GM12892 (cell line): ENCODE measurements at regions not wholly inside any gene's neighbourhood (a gene's known extent, or its start where the extent isn't known, plus 50 kb on each side); places are given as distances from the start of the nearest gene placed in this dataset.
"Not testable (repeated sequence)": the region's sequence is repeated elsewhere in the genome, so short reads cannot be mapped to it uniquely, and the experiment has no call there.

Experiments used
- DNase-seq: peaks from one replicate; pipeline ENCODE4 v3.0.0; 2011; ENCODE audit not compliant: insufficient read length
- FAIRE-seq: peaks from 2 replicates; lab custom pipeline; 2011; peaks lifted over from hg19 to GRCh38; lab: Jason Lieb, UNC
- POLR2A ChIP-seq: IDR thresholded peaks from 2 replicates; pipeline ENCODE4 v1.6.1; 2011; ENCODE audit warnings: low read depth, low read length, control low read depth
- POLR2AphosphoS5 ChIP-seq: IDR thresholded peaks from 2 replicates; pipeline ENCODE4 v1.6.1; 2011; ENCODE audit warnings: low read depth, low read length, control low read depth
- TAF1 ChIP-seq: IDR thresholded peaks from 2 replicates; pipeline ENCODE4 v1.6.1; 2011; ENCODE audit warnings: low read depth, mild to moderate bottlenecking, control low read depth, low read length, borderline replicate concordance

DNA sequence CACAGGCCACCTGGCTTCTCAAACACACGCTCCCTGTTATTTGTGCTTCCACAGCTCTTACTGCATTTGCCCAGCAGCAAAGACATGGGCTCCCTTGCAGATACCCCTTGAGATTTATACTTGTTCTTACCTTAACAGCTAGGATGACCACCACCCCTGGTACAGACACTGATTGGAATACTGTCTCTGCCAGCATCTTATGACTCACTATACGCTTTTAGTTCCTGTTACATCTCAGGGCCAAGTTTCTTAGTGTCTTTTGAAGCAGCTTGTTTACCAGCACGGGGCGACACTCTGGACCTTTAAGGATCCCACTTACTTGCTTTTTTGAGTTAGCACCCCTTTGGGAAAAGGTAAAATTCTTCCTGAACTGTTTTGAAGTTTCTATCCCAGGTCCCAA is 874.8 kb downstream of the KCNT2 start:
- TF ChIP-seq POLR2AphosphoS5 (no peak), TAF1 (no peak), POLR2A (no peak)
- FAIRE-seq = no peak
- DNase-seq = no peak

DNA sequence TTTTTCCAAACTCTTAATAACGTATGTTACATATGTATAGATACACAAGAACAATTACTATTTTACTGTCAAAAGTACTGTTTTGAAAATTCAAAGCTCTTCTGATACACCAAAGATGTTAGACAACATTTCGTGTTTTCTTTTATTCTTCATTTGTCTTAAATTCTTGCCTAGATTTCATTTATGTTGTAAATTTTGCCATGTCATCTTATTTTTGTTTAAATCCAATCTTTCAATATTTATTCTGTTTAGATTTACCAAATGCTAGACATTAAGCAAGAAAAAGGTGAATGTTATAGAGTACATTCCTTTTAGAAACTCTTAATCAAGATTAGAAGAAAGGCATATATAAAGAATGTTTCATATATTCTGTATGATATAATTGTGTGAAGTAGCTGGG is 876.9 kb downstream of the KCNT2 start:
- no peak for TF ChIP-seq POLR2A
- TF ChIP-seq TAF1 = no peak
- no peak for TF ChIP-seq POLR2AphosphoS5
- no peak for FAIRE-seq

DNA sequence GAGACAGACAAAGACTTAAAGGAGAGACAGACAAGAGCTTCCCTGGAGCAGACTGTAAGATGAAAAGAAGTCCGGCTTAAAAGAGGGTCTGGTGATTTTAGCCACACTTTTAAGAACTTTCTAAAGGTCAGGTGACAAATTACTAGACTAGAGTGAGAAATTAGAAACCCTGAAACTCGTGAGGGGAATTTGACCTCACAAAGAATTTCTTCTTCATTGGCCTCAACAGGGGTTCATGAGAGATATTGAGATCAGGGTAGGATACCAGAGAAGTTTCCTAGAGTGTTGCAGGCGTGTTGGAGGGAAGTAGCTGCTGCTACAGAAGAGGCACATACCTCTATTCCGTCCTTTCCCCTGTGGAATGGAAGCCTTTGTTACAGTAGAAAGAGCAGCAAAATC is 884.4 kb downstream of the KCNT2 start:
- DNase-seq = no peak
- no peak for FAIRE-seq

More for the DNA sequence above, 876.9 kb downstream of the KCNT2 start:
- no peak for DNase-seq

DNA sequence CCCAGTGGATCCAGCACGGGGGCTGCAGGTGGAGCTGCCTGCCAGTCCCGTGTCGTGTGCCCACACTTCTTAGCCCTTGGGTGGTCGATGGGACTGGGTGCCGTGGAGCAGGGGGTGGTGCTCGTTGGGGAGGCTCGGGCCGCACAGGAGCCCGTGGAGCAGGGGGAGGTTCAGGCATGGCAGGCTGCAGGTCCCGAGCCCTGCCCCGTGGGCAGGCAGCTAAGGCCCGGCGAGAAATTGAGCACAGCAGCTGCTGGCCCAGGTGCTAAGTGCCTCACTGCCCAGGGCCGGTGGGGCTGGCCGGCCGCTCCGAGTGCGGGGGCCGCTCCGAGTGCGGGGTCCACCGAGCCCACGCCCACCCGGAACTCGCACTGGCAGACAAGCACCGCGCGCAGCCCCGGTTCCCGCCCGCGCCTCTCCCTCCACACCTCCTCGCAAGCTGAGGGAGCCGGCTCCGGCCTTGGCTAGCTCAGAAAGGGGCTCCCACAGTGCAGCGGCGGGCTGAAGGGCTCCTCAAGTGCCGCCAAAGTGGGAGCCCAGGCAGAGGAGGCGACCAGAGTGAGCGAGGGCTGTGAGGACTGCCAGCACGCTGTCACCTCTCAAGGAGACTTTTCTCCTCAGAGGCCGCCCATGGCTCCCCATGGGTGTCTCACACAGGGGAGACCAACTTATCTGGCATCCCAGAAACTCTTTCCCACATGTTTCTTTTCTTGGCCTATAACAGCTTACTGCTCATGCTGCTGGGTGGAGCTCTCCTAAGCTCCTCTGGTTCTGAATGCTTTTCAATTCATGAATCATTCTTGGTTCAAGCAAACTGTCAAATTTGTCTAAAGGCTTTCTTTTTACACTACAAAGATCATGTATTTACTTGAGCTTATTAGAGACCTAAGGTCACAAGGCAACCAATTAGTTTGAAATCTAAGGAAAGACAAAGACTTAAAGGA is 885.1 kb downstream of the KCNT2 start:
- DNase-seq, FAIRE-seq: not testable (repeated sequence)

More for the DNA sequence above, 884.4 kb downstream of the KCNT2 start:
- TF ChIP-seq POLR2AphosphoS5 (no peak), POLR2A (no peak), TAF1 (no peak)

DNA sequence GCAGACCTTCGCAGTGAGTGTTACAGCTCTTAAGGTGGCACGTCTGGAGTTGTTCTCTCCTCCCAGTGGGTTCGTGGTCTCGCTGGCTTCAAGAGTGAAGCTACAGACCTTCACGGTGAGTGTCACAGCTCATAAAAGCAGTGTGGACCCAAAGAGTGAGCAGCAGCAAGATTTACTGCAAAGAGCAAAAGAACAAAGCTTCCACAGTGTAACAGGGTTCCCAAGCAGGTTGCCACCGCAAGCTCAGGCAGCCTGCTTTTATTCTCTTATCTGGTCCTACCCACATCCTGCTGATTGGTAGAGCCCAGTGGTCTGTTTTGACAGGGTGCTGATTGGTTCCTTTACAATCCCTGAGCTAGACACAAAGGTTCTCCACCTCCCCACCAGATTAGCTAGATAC is 886.1 kb downstream of the KCNT2 start:
- FAIRE-seq = not testable (repeated sequence)

DNA sequence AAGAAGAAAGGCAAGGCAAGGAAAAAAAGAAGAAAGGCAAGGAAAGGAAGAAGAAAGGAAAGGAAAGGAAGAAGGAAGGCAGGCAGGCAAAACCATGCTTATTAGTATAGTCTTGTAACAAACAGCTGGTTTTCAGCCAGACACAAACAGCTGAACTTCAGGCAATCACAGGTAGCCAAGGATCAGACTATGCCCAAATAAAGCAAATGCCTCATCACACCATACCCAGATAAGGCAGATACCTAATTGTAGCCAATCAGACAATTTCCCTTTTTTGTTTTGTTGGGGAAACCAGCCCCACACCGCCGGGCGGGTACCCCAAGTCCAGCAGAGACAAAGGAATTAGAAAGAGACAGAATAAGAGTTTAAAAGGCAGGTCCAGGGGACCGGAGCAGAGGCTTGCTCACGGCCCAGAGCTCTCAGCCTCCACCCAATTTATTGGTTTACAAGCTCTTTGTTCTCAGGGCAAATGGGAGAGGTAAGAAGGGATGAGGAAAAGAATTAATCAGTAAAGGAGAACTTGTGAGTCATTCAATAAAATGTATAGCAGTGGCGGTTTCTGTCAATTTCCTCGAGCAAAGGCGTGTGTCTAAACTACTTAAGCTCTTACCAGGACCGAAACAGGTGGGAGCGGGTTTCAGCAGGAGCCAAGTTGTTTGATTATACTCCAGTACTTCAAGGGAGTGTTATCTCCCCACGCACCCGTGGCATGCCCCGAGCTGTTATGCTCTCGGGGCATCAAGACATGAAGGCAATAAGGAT is 886.8 kb downstream of the KCNT2 start:
- no peak for TF ChIP-seq POLR2AphosphoS5
- TF ChIP-seq POLR2A = no peak
- TF ChIP-seq TAF1 = no peak
- FAIRE-seq = no peak
- DNase-seq = no peak

More for the DNA sequence above, 886.1 kb downstream of the KCNT2 start:
- DNase-seq = not testable (repeated sequence)

DNA sequence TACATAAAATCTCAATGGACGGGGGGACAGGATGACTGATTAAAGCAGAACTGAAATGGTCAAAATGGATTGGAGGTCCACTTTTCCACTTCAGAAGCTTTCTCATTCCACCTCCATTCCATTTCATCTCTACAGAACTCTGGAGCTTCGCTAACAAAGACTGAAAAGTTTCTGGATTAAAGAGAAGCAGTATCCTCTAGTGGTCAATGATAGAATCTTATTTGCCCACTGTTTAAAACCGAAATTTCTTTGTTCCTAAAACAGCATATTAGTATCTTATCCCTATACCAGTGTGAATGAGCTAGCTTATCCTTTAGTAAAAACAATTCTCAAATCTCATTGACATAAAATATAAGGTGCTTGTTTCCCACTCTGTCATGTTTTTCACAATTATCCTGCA is 890.6 kb downstream of the KCNT2 start:
- FAIRE-seq = peak; percentile 60

DNA sequence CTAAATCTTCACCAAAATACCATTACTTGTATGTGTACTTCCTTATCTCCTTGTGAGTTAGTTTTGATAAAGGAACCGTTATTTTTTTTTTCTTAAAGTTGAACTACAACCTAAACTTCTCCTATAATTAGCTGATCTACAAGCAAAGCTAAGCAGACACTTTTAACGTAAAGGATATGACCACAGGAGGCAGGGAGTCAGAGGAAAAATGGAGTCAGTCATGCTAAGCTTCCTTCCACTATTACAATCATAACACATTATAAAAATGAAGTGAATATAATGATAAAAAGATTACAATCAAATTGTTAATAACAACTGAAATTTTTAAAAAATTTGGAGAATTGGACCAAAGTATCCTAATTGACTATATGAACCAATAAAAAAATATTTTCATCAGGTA is 892.6 kb downstream of the KCNT2 start:
- DNase-seq = no peak
- FAIRE-seq = no peak
- no peak for TF ChIP-seq POLR2A
- no peak for TF ChIP-seq POLR2AphosphoS5
- TF ChIP-seq TAF1 = no peak

More for the DNA sequence above, 890.6 kb downstream of the KCNT2 start:
- TF ChIP-seq POLR2AphosphoS5 (no peak), TAF1 (no peak), POLR2A (no peak)
- no peak for DNase-seq

DNA sequence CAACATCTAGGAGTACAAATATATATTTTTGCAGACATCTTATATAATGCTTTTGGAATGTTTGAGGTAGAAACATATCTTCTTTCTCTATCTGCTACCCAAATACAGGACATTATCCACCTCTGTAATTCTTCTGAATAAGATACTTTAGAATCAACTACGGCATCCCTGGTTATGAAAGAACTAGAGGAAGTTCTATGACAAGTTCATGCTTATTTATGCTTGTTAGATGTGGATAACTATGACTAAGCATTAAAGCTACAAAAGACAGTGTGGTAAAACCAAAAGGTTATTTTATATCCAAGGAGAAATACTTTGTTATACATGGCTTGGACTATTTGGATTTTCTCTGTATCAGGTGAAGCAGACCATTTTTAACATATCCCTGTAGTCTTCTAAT is 894.0 kb downstream of the KCNT2 start:
- TF ChIP-seq TAF1 (no peak), POLR2AphosphoS5 (no peak), POLR2A (no peak)

DNA sequence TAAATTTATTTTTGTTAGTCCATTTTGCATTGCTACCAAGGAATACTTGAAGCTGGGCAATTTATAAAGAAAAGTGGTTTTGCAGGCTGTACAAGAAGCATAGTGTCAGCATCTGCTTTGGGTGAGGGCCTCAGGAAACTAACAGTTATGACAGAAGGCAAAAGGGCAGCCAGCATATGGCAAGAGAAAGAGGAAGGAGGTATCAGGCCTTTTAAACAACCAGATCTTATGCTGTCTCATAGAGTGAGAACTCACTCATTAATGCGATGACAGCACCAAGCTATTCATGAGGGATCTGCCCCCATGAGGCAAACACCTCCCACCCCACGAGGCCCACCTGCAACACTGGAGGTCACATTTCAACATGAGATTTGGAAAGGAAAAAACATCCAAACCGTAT is 898.4 kb downstream of the KCNT2 start:
- TF ChIP-seq POLR2A (no peak), POLR2AphosphoS5 (no peak), TAF1 (no peak)
- no peak for FAIRE-seq
- DNase-seq = no peak

More for the DNA sequence above, 894.0 kb downstream of the KCNT2 start:
- no peak for DNase-seq
- no peak for FAIRE-seq

DNA sequence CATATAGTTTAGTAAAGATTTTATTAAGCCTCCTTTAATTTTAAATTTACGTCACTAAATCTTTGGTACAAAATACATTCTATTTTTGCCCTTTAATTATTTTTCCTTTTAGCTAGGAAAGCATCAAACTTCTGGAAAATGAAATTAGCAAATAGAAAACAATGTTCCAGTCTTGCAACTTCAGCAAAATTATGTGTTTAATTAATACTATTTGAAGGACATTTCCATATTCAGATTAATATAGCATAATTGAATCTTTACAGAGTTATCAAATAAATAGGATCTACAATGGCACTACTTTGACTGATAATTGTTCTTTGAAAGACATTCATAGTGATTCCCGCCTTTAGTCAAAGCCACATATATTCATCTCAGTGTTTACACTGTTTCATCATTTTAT is 904.2 kb downstream of the KCNT2 start:
- TF ChIP-seq TAF1 (no peak), POLR2A (no peak), POLR2AphosphoS5 (no peak)
- DNase-seq (no peak), FAIRE-seq (no peak)

DNA sequence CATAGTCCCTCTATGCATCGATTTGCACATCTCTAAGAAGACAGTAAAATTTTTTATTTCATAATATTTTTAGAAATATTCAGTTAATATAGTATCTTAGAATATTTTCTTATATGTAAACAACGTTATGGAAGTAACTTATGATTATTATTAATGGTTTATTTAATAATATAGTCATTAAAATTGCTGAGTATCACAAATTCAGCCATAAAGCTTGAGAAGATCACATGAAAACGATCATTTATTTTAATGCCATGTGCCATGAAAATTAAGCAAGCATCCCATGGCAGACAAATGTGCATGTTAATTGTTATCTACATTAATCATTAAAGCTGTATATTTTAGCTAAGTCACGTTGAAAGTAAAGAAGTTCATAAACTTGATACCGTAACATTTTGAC is 907.1 kb downstream of the KCNT2 start:
- TF ChIP-seq POLR2AphosphoS5 (no peak), POLR2A (no peak), TAF1 (no peak)
- FAIRE-seq (no peak), DNase-seq (no peak)
